ENCODE measurements at regions not wholly inside any gene's neighbourhood (a gene's known extent, or its start where the extent isn't known, plus 50 kb on each side); places are given as distances from the start of the nearest gene placed in this dataset.

- TF ChIP-seq CTCF (IDR thresholded peaks at IDR 0.05) (no peak), POLR2AphosphoS5 (IDR thresholded peaks at IDR 0.05) (no peak), EP300 (IDR thresholded peaks at IDR 0.05) (no peak), POLR2A (IDR thresholded peaks at IDR 0.05) (no peak)
Measured at GRCh38 chr6:160917572-160917971, 74.0 kb upstream of the MAP3K4 start.

Measured in suprapubic skin (tissue), 4 donors.